Suprapubic skin (tissue), 4 donors: ENCODE measurements at regions not wholly inside any gene's neighbourhood (a gene's known extent, or its start where the extent isn't known, plus 50 kb on each side); places are given as distances from the start of the nearest gene placed in this dataset.
A peak's percentile ranks its signal among the peaks of the same experiment; 100 is the strongest.

Experiments
- POLR2A ChIP-seq, 2 donors: fragments of 450-650 bp; IDR thresholded peaks; one replicate each; pipeline ENCODE4 v1.6.1; 2017; ENCODE audit warnings: antibody characterized with exemption in 2 of 2, mild to moderate bottlenecking in 2 of 2, moderate library complexity in 2 of 2
- POLR2AphosphoS5 ChIP-seq, 3 donors: sonication (generic); formaldehyde crosslinking; IDR thresholded peaks; one replicate each; pipeline ENCODE4 v1.6.1; 2017; ENCODE audit warnings: antibody characterized with exemption in 3 of 3
- TF ChIP-seq, protein P1 (sequence below), 2 donors: fragments of 200-600 bp in 1 of 2; fragments of 450-650 bp in 1 of 2; sonication (generic) in 1 of 2; IDR thresholded peaks; one replicate each; pipeline ENCODE4 v1.5.1; 2016 to 2019; ENCODE audit warnings: antibody characterized with exemption in 2 of 2, mild to moderate bottlenecking in 1 of 2, moderate library complexity in 1 of 2

DNA sequence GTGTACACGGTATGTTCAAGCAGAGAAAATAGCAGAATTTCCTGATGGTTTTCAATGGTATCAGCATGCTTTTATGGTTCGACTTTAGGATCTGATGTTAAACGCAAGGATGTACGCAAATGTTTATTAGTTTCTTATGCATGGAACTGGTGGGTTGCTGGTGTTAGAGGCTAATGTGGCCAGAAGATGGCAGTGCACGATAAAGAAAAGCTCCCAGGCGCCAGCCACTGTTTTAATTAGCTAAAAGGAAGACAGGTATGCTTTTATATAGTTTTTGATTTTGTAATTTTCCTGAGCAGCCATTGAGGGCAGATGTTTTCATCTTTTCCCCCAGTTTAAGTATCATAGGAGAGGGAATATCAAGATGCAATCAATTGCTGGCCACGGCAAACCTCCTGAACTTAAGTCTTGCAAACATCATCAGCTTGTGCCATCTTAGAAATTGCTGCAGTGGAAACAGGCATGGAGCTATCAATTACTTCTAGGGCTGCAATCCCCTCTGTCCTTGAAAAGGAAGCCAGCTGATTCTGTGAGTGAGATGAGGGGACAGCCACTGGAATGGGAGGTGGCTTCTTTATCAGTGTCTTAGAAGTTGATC is 648.5 kb upstream of the RBFOX1 start:
- TF ChIP-seq, protein P1, sequence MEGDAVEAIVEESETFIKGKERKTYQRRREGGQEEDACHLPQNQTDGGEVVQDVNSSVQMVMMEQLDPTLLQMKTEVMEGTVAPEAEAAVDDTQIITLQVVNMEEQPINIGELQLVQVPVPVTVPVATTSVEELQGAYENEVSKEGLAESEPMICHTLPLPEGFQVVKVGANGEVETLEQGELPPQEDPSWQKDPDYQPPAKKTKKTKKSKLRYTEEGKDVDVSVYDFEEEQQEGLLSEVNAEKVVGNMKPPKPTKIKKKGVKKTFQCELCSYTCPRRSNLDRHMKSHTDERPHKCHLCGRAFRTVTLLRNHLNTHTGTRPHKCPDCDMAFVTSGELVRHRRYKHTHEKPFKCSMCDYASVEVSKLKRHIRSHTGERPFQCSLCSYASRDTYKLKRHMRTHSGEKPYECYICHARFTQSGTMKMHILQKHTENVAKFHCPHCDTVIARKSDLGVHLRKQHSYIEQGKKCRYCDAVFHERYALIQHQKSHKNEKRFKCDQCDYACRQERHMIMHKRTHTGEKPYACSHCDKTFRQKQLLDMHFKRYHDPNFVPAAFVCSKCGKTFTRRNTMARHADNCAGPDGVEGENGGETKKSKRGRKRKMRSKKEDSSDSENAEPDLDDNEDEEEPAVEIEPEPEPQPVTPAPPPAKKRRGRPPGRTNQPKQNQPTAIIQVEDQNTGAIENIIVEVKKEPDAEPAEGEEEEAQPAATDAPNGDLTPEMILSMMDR (IDR thresholded peaks at IDR 0.05) = peak in 1 of 2 donors; percentile 21
- TF ChIP-seq POLR2A (IDR thresholded peaks at IDR 0.05) = no peak
- TF ChIP-seq POLR2AphosphoS5 (IDR thresholded peaks at IDR 0.05) = no peak
